HepG2 (cell line): ENCODE measurements at regions not wholly inside any gene's neighbourhood (a gene's known extent, or its start where the extent isn't known, plus 50 kb on each side); places are given as distances from the start of the nearest gene placed in this dataset.

Experiments
- GMEB2 ChIP-seq: IDR thresholded peaks from 2 replicates; pipeline ENCODE4 v1.6.1; 2016; ENCODE audit warnings: missing biosample characterization, missing genetic modification reagents, low read depth
- HNRNPK ChIP-seq: fragments of 200-400 bp; formaldehyde crosslinking; IDR thresholded peaks from 2 replicates; pipeline ENCODE4 v1.6.1; 2018; ENCODE audit warnings: low read length, low read depth, moderate library complexity, mild to moderate bottlenecking; ENCODE audit not compliant: poor library complexity, severe bottlenecking
- IRX3 ChIP-seq: sonication (generic); formaldehyde crosslinking; IDR thresholded peaks from 2 replicates; pipeline ENCODE4 v1.8.1; 2023; ENCODE audit warnings: mild to moderate bottlenecking, low read depth, missing genetic modification reagents, borderline replicate concordance
- KLF6 ChIP-seq: IDR thresholded peaks from 2 replicates; pipeline ENCODE4 v1.8.0; 2016; ENCODE audit warnings: missing biosample characterization, missing genetic modification reagents
- POLR2A ChIP-seq, 2 experiments: IDR thresholded peaks; 2 replicates each; pipeline ENCODE4 v1.6.1; 2011; ENCODE audit warnings: low read depth in 2 of 2, low read length in 2 of 2, mild to moderate bottlenecking in 1 of 2, moderate library complexity in 1 of 2; ENCODE audit not compliant: insufficient read depth in 1 of 2
- SETDB1 ChIP-seq: sonication (generic); formaldehyde crosslinking; IDR thresholded peaks from 2 replicates; pipeline ENCODE4 v1.5.1; 2020; ENCODE audit warnings: missing genetic modification reagents, mild to moderate bottlenecking, borderline replicate concordance
- ZNF260 ChIP-seq: sonication (generic); formaldehyde crosslinking; IDR thresholded peaks from 2 replicates; pipeline ENCODE4 v1.4.0; 2020; ENCODE audit warnings: missing genetic modification reagents, low read depth, mild to moderate bottlenecking, borderline replicate concordance
- ZNF30 ChIP-seq: sonication (generic); formaldehyde crosslinking; IDR thresholded peaks from 2 replicates; pipeline ENCODE4 v1.5.0; 2020; ENCODE audit warnings: mild to moderate bottlenecking, missing genetic modification reagents
- ZNF407 ChIP-seq: sonication (generic); formaldehyde crosslinking; IDR thresholded peaks from one replicate; pipeline ENCODE4 v1.5.1; 2020; ENCODE audit warnings: mild to moderate bottlenecking, missing genetic modification reagents; ENCODE audit errors: not compliant biosample characterization
- ZNF800 ChIP-seq: sonication (generic); formaldehyde crosslinking; IDR thresholded peaks from 2 replicates; pipeline ENCODE4 v1.4.0; 2020; ENCODE audit warnings: missing genetic modification reagents
- TF ChIP-seq, protein P1 (sequence below): sonication (generic); formaldehyde crosslinking; IDR thresholded peaks from 2 replicates; pipeline ENCODE4 v1.4.0; 2020; ENCODE audit warnings: missing genetic modification reagents
- TF ChIP-seq, protein P2 (sequence below): sonication (generic); formaldehyde crosslinking; IDR thresholded peaks from 2 replicates; pipeline ENCODE4 v1.5.0; 2020; ENCODE audit warnings: mild to moderate bottlenecking, missing genetic modification reagents, moderate library complexity

DNA sequence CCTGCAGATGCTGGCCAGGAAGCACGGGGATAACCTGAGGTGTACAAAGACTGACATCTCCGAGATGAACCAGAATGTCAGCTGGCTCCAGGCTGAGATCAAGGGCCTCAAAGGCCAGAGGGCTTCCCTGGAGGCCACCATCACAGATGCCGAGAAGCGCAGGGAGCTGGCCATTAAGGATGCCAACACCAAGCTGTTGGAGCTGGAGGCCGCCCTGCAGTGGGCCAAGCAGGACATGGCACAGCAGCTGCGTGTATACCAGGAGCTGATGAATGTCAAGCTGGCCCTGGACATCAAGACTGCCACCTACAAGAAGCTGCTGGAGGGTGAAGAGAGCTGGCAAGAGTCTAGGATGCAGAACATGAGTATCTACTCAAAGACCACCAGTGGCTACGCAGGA lies 380.0 kb upstream of the USP15 start:
- no peak for TF ChIP-seq KLF6 (CRISPR knock-in tag)
- TF ChIP-seq SETDB1 (CRISPR knock-in tag): no peak
- TF ChIP-seq ZNF800 (CRISPR knock-in tag): no peak
- no peak for TF ChIP-seq ZNF407 (CRISPR knock-in tag)
- no peak for TF ChIP-seq GMEB2
- TF ChIP-seq ZNF30 (CRISPR knock-in tag): no peak
- no peak for TF ChIP-seq HNRNPK
- TF ChIP-seq, protein P1, sequence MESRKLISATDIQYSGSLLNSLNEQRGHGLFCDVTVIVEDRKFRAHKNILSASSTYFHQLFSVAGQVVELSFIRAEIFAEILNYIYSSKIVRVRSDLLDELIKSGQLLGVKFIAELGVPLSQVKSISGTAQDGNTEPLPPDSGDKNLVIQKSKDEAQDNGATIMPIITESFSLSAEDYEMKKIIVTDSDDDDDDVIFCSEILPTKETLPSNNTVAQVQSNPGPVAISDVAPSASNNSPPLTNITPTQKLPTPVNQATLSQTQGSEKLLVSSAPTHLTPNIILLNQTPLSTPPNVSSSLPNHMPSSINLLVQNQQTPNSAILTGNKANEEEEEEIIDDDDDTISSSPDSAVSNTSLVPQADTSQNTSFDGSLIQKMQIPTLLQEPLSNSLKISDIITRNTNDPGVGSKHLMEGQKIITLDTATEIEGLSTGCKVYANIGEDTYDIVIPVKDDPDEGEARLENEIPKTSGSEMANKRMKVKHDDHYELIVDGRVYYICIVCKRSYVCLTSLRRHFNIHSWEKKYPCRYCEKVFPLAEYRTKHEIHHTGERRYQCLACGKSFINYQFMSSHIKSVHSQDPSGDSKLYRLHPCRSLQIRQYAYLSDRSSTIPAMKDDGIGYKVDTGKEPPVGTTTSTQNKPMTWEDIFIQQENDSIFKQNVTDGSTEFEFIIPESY (CRISPR knock-in tag): no peak
- TF ChIP-seq ZNF260 (CRISPR knock-in tag): no peak
- no peak for TF ChIP-seq IRX3
- no peak for TF ChIP-seq POLR2A (IDR thresholded peaks at IDR 0.05; ENCODE audit: insufficient read depth in 1 of 2, low read depth in 2 of 2, low read length in 2 of 2)
- TF ChIP-seq, protein P2, sequence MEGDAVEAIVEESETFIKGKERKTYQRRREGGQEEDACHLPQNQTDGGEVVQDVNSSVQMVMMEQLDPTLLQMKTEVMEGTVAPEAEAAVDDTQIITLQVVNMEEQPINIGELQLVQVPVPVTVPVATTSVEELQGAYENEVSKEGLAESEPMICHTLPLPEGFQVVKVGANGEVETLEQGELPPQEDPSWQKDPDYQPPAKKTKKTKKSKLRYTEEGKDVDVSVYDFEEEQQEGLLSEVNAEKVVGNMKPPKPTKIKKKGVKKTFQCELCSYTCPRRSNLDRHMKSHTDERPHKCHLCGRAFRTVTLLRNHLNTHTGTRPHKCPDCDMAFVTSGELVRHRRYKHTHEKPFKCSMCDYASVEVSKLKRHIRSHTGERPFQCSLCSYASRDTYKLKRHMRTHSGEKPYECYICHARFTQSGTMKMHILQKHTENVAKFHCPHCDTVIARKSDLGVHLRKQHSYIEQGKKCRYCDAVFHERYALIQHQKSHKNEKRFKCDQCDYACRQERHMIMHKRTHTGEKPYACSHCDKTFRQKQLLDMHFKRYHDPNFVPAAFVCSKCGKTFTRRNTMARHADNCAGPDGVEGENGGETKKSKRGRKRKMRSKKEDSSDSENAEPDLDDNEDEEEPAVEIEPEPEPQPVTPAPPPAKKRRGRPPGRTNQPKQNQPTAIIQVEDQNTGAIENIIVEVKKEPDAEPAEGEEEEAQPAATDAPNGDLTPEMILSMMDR (CRISPR knock-in tag): no peak
